SIG-M5 treated with dmso at 0.1 percent for 504 hours (cell line): ENCODE measurements at regions not wholly inside any gene's neighbourhood (a gene's known extent, or its start where the extent isn't known, plus 50 kb on each side); places are given as distances from the start of the nearest gene placed in this dataset.
"Not testable (repeated sequence)": the region's sequence is repeated elsewhere in the genome, so short reads cannot be mapped to it uniquely, and the experiment has no call there.

ENCODE experiments used
- DNase-seq: peaks from one replicate; lab custom pipeline; 2025; ENCODE audit not compliant: unreplicated experiment; lab: John Stamatoyannopoulos, UW

DNA sequence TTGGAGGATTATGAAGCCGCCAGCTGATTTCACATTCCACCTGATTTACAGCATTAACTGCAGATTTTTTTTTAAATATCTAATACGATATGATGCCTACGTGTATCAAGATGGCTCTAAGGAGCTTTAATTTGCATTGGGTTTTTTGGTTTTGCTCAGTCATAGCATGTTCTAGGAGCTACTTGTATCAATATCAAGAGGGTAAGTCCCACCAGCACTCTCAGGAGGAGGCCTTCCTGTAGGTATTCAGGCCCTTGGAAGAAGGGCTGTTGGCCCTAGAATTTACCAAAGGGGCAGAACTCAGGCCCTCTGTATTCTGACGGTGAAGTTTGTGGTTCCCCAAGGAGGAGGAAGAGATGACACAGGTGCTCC is 97.2 kb upstream of the IPO5 start:
- DNase-seq = no peak

DNA sequence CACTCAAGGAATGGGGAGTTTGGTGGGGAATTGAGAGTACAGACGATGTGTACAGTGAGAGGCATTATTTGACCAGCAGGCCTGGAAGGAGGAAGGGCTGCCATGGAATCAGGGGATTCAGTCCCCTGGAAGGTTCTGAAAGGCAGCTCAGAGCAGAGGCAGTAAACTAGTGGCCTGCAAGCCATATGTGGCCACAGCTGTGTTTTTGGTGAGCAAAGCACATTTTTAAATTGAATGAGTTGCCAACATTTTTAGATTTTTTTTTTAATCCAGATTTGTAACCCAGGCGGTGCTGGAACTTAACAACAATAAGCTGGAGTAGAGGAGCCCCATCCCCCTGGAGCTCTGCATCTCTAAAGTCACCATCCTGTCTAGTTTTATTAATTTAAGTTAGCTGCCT is 95.3 kb upstream of the IPO5 start:
- DNase-seq = no peak

DNA sequence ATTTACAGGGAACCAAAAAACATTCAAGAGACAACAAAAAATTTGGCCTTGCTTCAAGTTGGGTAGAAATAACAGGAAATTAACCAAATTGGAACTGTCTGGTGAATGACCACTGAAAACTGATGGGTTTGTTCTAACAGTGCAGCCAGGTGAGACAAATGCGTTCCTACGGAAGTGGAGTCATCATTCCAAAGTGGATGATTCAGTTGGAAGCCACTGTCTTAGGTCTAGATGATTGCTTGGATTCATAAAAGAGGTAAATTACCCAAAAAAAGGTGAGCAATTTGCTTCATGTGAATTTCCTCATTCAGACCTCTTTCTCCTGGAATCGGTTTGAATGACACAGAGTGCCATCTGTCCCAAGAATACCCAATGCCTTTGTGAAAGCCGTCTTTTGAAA is 87.1 kb upstream of the IPO5 start:
- no peak for DNase-seq

DNA sequence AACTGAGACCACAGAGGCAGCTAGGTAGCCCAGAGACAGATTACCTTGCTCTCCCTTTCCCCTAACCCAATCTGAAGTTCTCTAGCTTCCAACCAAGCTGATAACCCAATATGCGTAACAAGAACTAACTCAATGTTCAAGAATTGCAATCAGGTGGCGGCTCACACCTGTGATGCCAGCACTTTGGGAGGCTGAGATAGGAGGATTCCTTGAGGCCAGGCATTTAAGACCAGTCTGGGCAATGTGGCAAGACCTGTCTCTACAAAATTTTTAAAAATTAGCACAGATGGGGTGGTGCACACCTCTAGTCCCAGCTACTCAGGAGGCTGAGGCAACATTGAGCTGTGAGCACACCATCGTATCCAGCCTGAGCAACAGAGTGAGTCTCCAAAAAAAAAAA is 86.7 kb upstream of the IPO5 start:
- DNase-seq = no peak

DNA sequence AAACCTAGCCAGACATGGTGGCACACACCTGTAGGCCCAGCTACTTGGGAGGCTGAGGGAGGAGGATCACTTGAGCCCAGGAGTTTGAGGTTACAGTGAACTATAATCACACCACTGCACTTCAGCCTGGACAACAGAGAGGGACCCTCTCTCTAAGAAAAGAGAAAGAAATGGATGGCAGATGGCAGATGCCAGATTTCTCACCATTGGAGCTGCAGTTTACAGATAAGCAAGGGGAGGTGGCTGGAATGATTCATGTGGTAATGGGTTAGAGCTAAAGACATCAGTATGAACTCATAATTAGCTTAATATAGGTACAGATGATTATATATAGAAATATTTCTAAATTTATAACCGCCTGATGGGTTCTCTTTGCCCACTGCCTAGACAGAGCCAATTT is 80.1 kb upstream of the IPO5 start:
- DNase-seq = no peak

DNA sequence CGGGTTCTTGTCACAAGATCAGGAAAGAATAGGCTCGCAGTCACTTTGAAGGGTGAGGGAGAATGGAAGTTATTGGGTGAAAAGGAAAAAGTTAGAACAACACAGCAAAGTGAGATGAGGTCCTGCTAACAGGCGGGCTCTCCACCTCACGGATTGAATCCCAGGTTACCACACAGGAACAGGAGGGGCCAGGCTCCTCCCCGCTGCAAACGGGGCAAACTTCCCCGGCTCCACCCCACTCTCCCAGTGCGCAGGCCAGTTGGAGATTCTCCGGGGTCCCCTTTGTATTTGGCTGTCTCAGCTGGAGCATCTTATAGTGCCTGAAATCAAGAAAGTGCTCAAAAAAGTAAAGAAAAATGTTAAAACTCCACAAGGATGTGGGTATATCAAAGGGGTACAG is 78.3 kb upstream of the IPO5 start:
- DNase-seq = no peak

DNA sequence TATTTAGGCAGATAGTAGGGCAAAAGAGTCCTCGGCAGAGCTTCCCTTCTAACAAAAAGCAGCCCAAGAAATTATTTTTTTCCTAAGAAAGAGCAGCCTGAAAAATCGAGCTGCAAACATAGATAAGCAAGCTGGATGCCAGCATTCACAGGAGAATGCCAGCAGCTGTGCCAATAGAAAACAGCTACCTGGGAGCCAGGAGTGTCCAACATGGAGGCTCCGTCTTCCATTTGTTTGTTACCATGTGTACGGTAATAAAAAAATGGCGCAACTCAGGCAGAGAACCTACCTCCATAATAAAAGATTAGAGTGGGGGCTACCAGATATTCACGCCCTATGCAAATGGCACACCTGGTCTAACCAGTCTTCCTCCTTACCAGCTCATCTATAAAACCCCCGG is 77.6 kb upstream of the IPO5 start:
- DNase-seq = no peak

DNA sequence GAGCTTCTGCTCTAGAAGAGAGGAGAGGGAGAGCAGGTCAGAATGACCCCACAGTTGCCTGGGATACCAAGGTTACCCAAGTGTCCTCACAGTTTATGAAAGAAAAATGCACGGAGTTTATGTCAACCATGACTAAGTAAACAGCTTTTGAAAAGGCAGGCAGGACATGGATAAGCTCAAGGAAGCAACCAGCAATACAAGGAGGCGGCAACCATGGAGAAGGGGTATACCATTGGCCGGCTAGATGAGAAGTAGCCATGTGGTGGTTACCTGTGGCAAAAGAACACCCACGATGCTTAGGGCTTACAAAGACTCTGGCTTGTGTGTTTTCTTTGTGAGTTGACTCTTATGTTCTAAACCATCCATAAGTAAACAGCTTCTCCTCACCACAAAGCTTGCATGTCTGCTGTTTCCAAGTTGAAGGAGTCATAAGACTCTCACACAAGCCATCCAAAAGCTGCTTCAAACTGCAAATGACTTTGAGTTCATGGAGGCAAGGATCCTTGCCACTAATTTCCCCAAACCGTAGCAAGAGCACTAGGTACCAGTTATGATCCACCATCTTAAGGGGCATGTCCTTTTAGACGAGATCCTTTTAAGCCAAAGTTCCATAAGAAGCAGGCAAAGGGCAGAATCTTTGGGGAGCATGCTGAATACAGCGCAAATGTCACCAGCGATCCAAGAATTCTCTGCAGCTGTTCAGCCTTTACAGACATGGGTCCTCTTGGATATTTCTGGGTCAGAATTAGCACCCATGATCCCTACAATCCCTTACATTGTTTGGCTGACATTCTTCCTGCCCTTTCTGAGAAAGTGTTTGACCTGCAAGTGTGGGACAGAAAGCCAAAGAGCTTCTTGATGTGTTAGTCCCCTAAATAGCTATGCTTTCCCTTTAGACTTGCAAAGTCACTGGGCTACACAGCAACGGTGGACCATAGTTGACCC is 74.8 kb upstream of the IPO5 start:
- DNase-seq = no peak

DNA sequence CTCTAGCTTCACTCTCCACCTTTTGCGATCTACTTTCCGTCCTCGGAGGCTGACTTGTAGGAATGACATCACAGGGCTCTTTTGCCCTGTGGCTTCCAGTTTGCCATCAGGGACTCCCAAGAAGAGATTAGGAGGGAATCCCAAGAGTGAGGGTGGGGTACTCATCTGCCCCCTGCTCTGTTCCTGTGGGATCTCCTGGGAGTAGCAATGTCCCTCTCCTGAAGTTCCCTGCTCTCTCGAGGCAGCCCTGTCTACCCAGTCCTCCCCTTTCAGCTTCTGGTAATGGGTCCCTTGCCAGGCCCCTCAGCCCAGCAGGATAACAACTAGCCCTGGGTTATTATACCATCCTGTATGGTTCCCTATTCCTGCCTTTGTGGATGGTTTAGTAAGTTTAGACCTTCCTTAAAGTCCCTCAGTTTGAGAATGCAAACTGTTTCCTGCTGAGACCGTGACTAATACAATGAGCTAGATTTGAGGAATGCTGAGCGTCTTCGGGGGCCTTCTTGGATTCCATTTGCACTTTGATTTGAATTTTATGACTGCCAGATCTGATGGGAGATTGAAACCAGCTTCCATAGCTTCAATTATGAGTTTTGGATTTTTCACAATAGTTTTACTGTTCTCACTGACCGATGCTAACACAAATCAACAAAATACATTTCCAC is 73.7 kb upstream of the IPO5 start:
- no peak for DNase-seq

DNA sequence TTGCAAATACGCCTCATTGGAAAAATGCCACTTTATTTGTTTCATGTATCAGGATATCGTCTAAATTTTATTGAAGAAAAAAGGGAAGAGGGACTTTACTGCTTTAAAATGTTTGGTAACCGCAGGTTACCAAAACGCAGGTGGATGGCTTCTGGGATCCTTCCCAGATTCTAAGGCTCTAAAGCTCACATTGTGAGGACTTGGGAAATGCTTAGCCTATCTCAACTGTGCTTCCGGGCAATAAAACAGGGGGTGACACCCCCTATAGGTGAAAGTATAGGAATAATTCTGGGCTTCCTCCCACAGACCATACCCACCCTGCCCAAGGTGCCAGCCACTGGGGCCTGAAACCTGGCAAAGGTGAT is 73.2 kb upstream of the IPO5 start:
- DNase-seq = no peak

DNA sequence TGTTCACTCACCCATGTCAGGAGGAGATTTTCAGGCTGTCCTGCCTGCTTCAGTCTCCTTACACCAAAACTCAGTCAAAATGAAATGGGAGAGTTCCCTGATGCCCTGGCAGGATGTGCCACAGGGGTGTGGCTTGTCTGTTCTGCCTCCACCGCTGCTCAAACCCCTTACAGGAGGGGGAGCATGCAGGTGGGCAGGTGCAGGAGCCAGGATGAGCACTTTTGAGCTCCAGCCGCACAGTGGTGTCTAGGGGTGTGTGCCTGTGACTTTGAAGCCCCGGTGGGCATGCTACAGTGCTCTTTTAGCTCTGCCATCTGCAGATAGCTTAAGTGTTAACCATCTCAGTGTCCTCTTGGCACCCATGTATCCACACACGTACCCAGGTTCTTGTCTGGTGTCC is 71.9 kb upstream of the IPO5 start:
- DNase-seq = no peak

DNA sequence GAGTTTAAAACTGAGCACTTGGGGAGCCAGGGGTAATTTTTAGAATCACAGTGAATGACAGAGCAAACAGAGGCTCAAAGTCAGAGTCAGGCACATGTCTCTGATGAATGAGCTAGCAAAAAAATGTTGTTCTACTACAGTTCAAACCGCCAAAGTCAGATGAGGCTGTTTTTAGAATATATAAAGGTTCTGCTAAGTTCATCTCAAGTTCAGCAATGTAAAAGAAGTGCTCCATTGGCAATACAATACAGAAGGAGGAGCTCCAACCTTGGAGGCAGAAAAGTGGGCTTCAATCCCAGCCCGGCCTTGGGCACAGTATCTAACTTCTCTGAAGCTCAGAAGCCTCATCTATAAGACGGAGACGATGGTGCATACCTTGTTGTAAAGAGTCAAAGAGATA is 70.1 kb upstream of the IPO5 start:
- DNase-seq = no peak

DNA sequence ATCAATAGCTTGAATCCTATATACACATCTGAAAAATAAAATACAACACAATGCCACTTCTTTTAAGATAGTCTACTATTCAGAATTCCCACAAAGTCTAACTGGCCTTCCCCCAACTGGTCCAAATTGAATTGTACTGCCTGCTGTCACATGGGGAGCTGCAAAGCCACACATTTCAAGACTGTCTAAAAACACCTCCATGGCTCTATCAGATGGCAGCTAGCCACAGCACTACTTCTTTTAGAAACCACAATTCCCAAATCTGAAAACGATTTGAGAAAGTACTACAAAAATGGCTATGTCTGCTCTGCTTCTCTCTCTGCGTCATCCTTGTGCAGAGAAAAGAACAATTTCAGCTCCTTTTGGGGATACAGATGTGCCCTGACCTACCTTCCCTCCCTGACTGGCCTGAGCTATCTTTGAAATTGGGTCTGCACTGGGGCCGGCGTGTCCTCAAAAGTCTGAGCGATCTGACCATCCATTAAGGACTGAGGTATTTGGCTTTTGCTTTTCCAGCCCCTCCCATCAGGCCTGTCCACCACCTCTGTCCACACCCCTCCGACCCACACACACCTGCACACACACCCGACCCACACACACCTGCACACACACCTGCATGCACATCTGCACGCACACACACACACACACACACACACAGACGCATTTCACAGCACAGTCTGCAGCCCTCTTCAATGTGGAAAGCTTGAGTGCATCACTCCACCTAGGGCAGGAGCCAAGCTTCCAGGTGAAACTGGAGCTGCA is 68.6 kb upstream of the IPO5 start:
- DNase-seq = no peak

DNA sequence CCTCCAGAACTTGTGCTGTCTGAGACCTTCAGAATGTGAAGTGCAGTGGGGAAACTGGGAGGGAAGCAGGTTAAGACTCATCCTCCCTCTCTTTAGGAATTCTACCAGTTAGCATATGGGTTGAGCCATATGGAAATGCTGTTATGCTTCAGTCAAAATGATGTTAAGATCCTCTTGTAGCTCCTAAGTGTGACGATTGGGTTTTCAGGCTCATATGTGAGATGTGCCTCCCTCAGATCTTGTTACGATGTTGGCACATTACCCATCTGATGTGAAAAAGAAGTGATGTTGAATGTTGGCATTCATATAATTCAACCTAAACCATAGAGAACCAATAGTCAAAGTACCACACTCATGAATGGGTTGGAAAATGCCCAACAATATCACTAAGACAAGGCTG is 67.8 kb upstream of the IPO5 start:
- DNase-seq = no peak

DNA sequence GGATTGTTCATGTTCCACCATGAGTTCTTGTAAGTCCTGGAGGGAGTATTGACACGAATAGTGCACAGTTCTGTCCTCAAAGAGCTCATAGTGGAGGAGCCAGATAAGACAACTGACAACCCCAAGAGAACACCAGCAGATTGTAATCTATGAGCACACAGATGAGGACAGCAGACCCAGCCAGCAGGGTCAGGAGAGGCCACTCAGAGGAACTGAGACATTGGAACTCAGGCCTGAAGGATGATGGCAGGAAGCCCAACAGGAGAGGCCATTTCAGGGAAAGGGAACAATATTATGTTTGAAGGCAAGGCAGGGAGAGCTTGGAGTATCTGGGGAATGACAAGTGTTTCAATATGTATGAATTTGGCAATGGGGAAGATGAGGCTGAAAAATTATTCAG is 63.7 kb upstream of the IPO5 start:
- no peak for DNase-seq

DNA sequence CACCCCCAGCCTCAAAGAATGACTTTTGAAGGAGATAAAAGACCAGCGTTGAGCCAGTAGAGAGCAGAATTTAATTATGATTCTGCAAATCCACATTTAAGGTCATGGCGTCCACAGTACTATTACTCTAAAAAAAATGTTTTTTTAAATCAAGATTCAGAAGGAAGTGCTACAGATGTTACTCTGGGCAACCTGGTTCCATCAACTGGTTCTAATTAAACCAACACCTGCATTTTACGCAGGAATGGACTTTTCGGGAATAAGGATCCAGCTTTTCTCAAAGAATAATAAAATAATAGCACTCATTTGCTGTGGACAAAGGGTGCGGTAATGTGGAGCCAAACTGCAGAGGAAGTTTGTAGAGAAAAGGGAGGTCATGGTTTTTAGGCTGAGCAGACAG is 62.9 kb upstream of the IPO5 start:
- no peak for DNase-seq

DNA sequence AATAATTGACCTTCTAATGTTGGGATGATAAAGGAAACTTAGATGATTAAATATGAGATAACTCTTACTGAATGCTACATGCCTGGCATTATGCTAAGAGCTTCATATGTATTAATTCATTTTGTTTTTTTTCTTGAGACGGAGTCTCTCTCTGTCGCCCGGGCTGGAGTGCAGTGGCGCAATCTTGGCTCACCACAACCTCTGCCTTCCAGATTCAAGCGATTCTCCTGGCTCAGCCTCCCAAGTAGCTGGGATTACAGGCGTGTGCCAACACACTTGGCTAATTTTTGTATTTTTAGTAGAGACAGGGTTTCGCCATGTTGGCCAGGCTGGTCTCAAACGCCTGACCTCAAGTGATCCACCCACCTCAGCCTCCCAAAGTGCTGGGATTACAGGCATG is 61.5 kb upstream of the IPO5 start:
- DNase-seq = not testable (repeated sequence)

DNA sequence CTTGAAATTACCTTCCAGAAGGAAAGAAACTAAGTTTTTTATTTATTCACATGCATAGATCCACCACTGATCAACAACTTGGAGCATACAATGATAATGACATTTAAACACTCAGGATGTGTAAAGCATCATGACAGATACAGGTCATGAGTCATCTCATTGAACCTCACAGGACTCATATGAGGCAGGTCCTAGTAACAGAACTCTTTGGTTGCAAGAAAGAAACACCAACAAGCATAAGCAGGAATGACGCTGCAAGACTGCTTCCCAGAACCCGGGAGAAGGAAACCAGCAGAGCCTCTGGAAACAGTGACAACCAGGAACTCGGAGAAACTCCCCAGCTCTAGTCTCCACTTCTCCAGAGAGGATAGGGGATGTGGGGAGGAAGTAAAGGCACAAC is 60.8 kb upstream of the IPO5 start:
- DNase-seq = no peak

DNA sequence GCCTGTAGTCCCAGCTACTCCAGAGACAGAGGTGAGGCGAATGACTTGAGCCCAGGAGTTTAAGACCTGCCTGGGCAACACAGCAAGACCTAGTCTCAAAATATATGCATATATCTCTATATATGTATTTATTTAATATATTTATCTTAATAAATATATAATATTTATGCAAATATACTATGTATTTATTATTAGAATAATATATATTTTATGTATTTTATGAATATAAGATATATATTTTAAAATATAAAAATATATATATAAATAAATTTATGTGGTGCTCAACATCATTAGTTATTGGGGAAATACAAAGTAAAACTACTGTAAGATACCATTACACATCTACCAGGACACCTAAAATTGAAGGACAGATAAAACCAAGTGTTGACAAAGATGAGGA is 58.1 kb upstream of the IPO5 start:
- DNase-seq = no peak

DNA sequence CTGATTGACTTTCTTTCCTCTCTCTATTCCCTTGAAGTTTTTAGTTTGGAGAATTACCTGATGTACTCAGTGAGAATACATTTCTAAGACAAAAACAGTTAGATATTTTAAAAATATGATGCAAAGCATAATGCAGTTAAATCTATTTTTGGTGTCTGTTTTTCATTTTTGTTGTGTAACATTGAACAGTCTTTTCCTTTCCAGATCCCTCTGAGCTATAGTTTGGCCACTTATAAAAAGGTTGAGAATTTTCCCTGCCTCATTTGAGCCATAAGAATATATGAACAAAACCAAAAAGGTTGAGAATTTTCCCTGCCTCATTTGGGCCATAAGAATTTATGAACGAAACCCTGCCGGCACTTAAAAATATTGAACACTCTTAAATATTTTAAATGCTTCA is 57.0 kb upstream of the IPO5 start:
- no peak for DNase-seq

DNA sequence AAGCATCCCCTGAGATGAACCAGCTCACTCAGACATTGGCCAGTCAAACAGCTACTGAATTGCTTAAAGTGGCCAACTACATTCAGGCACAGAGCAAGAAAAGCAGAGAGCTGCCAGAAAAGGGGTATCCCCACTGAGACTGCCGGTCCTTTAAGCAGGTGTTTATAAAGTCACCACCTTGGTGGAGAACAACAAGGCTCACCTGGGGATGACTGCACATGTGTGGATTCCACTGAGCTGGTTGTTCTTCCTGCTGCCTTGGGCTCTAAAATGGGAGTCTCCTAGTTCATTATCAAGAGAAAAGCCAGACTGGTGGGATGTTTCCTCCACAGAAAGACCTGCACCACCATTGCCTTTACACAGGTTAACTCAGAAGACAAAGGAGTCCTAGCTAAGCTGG is 51.8 kb upstream of the IPO5 start:
- DNase-seq = no peak
